Heart right ventricle (tissue), 16 donors: ENCODE measurements at regions not wholly inside any gene's neighbourhood (a gene's known extent, or its start where the extent isn't known, plus 50 kb on each side); places are given as distances from the start of the nearest gene placed in this dataset.

Experiments used
- ATAC-seq, 8 donors: fragments of 200-7000 bp; cut with Tn5 transposase; one replicate each; pipeline ENCODE4 v1.9.1; 2020; ENCODE audit warnings: mild to moderate bottlenecking in 8 of 8, moderate library complexity in 8 of 8, moderate number of reproducible peaks in 1 of 8
- DNase-seq, 2 donors: peaks; one replicate each; pipeline ENCODE4 v3.0.0-alpha.2; 2020
- H3K27ac ChIP-seq, 10 donors: fragments of 200-600 bp; sonication (generic) in 2 of 10; one replicate each; pipeline versions ENCODE4 v1.5.0 to v1.8.0; 2020 to 2022; ENCODE audit warnings: mild to moderate bottlenecking in 3 of 10
- H3K27me3 ChIP-seq, 7 donors: fragments of 200-600 bp; one replicate each; pipeline ENCODE4 v1.8.0; 2021 to 2022; ENCODE audit warnings: mild to moderate bottlenecking in 2 of 7
- H3K36me3 ChIP-seq, 9 donors: fragments of 200-600 bp; sonication (generic) in 1 of 9; one replicate each; pipeline versions ENCODE4 v1.5.0 to v1.8.0; 2020 to 2022; ENCODE audit warnings: mild to moderate bottlenecking in 2 of 9
- H3K4me1 ChIP-seq, 9 donors: fragments of 200-600 bp; sonication (generic) in 1 of 9; one replicate each; pipeline versions ENCODE4 v1.5.0 to v1.8.0; 2020 to 2022; ENCODE audit warnings: mild to moderate bottlenecking in 4 of 9
- H3K4me3 ChIP-seq, 10 donors: fragments of 200-600 bp; sonication (generic) in 2 of 10; one replicate each; pipeline versions ENCODE4 v1.5.0 to v1.8.0; 2020 to 2022; ENCODE audit warnings: mild to moderate bottlenecking in 7 of 10, moderate library complexity in 2 of 10
- H3K9me3 ChIP-seq, 11 donors: fragments of 200-600 bp in 10 of 11; sonication (generic) in 2 of 11; one replicate each; pipeline versions ENCODE4 v1.5.0 to v1.8.0; 2013 to 2022; ENCODE audit warnings: mild to moderate bottlenecking in 2 of 11, control low read depth in 1 of 11, moderate library complexity in 1 of 11
- whole genome bisulfite sequencing, 2 donors: extraction: QIAGEN DNeasy Blood & Tissue Kit; methylation state at CpG; one replicate each; pipeline ENCODE4 v1.1.7; 2013; ENCODE audit warnings: inconsistent platforms in 1 of 2; 5-methylcytosine and 5-hydroxymethylcytosine counted together
- intact Hi-C, 10 donors: fragments of 100-400 bp; cut with DNase I; formaldehyde crosslinking; loops; one replicate each; pipeline versions ENCODE4 v1.11.1 to v1.14.2; 2022
- TF ChIP-seq, protein P1 (sequence below), 9 donors: fragments of 200-600 bp; sonication (generic) in 2 of 9; IDR thresholded peaks; one replicate each; pipeline versions ENCODE4 v1.5.0 to v1.8.0; 2021 to 2022; ENCODE audit warnings: antibody characterized with exemption in 9 of 9, mild to moderate bottlenecking in 5 of 9, moderate library complexity in 1 of 9
- donor health status: Arrhythmogenic right ventricular cardiomyopathy.
- donor health status: ischemic (EF 13 %, LVEDD 7.1; RV severe dilation, severe dysfunction).
- donor health status: healthy with polysubstance abuse.
- donor health status: DM: no; HTN: yes; CAD: no.
- donor health status: DM: no; HTN: no; CAD: no.
- donor health status: ischemic (EF 25% LVEDD 6.9; RV normal size, moderate dysfunction).
- donor health status: ischemic (EF 25% LVEDD 5.7; RV mildly dilated, moderate dysfunction).
- donor health status: healthy.
- donor health status: DM: yes; HTN: yes; CAD: no.
- donor health status: Ischemic cardiomyopathy.
- donor health status: ischemic (EF 35%, LVEDD 5.7; RV mildly dilated, moderate dysfunction).
- donor health status: nonischemic (EF 11% LVEDD 7.7; RV severe dilation, severe dysfunction).
- donor health status: DM: yes; HTN: yes; CAD: no.
- donor health status: PGD.
- donor health status: ischemic (EF 29% LVEDD 5.4; RV normal size, mild dysfunction).
- donor health status: nonischemic (EF 23%, LVEDD 6.1; RV moderate dilation, normal function).

DNA sequence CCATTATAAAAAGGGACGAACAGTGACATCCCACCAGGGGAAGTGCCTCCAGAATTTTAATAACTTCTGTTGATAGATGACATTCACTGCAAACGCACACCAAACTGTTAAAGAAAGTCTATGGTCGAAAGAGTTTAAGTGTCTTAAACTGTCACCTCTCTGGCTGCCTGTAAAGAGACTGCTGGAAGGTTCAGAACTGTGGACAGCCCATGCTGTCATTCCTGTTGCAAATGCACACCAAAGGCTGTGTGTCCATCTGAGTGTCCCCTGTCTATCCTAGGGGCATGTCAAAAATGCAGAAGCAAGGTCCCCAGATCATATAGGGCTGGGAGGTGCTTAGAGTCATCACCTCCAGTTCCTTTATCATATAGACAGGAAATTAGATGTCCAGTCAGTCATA lies 171.8 kb downstream of the CYRIA start:
- Histone ChIP-seq H3K36me3 (no peaks in the 10 kb centered on the region), H3K4me3 (no peak overlapping the region), H3K9me3 (no peaks in the 10 kb centered on the region), H3K27me3 (peaks cover 0 to 13% (median 7%) of the 10 kb centered on the region in 7 donors), H3K27ac (no peak overlapping the region), H3K4me1 (no peaks in the 10 kb centered on the region)
- TF ChIP-seq, protein P1, sequence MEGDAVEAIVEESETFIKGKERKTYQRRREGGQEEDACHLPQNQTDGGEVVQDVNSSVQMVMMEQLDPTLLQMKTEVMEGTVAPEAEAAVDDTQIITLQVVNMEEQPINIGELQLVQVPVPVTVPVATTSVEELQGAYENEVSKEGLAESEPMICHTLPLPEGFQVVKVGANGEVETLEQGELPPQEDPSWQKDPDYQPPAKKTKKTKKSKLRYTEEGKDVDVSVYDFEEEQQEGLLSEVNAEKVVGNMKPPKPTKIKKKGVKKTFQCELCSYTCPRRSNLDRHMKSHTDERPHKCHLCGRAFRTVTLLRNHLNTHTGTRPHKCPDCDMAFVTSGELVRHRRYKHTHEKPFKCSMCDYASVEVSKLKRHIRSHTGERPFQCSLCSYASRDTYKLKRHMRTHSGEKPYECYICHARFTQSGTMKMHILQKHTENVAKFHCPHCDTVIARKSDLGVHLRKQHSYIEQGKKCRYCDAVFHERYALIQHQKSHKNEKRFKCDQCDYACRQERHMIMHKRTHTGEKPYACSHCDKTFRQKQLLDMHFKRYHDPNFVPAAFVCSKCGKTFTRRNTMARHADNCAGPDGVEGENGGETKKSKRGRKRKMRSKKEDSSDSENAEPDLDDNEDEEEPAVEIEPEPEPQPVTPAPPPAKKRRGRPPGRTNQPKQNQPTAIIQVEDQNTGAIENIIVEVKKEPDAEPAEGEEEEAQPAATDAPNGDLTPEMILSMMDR (IDR thresholded peaks at IDR 0.05) = no peak
- intact Hi-C loops = loop anchor here in 1 of 10 donors (10.0 kb wide), 1 partner anchor 549 kb away; the partner anchor contains the start of gene MYCN
- 79% methylated on average over 3 of the region's 3 CpGs for WGBS, 2 donors
- DNase-seq (no peak), ATAC-seq (no peak)

GRCh38 chr2:16487686-16488085 lies 177.9 kb downstream of the CYRIA start:
- DNase-seq = no peak
- no peak overlapping the region for H3K27ac ChIP-seq
- WGBS, 2 donors = 41 to 43% methylated on average over 4 of the region's 4 CpGs
- TF ChIP-seq, protein P1 (IDR thresholded peaks at IDR 0.05) = peak in 8 of 9 donors; percentile 22 to 62 (median 50)
- no peaks in the 10 kb centered on the region for H3K36me3 ChIP-seq
- ATAC-seq = peak in 3 of 8 donors; percentile 56 to 70 (median 62)
- H3K4me1 ChIP-seq = peaks cover 0 to under 1% (median 0%) of the 10 kb centered on the region in 9 donors
- H3K27me3 ChIP-seq = peaks cover 0 to 12% (median 3%) of the 10 kb centered on the region in 7 donors
- no peaks in the 10 kb centered on the region for H3K9me3 ChIP-seq
- intact Hi-C loops = loop anchor here in 8 of 10 donors (5.0 to 10.0 kb wide), 5 partner anchors 543 to 1890 kb away; partner anchors contain the start of gene MYCN (in 7 of the 8)
- H3K4me3 ChIP-seq = no peak overlapping the region

DNA sequence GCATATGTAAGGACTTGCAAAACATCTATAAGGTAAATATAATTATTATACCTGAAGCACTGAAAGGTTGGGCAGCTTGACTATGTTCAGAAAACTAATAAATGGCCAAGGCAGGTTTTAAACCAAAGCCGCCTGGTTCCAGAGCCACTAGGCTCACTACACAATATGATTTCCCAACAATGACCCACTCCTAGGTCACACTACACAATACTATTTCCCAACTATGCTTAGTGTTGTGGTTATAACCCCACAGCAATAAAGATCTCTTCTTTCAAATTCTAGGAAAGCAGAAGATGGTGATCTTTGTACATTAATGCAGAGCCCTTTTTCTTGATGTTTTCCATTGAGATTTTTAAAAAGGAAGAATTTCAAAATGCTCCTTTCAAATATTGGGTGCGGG lies 180.4 kb downstream of the CYRIA start:
- no peak overlapping the region for H3K4me3 ChIP-seq
- peaks cover 0 to 6% (median 0%) of the 10 kb centered on the region in 9 donors for H3K4me1 ChIP-seq
- peaks cover 0 to 3% (median 0%) of the 10 kb centered on the region in 7 donors for H3K27me3 ChIP-seq
- WGBS, 2 donors = 93 to 96% methylated on average over 2 of the region's 2 CpGs
- ATAC-seq = no peak
- no peak overlapping the region for H3K27ac ChIP-seq
- intact Hi-C loops = loop anchor here in 8 of 10 donors (5.0 to 10.0 kb wide), 5 partner anchors 540 to 1892 kb away; partner anchors contain the start of gene MYCN (in 7 of the 8)
- no peaks in the 10 kb centered on the region for H3K36me3 ChIP-seq
- DNase-seq = no peak
- no peaks in the 10 kb centered on the region for H3K9me3 ChIP-seq
- TF ChIP-seq, protein P1 (IDR thresholded peaks at IDR 0.05) = no peak

DNA sequence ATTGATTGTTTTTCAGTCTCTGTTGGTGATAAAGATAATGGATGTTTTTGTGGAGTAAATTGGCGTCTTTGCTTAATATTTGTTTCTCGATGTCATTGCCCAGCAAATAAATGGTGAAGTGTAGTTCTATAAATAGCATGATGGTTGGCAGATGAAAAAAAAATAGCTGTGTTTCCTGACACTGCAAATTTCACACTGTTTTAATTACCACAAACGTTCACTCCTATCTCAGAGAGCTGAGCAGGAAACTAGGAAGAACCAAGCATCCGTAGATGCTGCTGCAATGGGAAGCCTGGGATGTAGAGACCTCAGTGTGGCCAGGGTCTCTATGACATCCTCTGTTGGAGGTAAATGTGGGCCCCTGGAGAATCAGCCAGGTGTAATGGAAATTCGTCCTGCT lies 183.2 kb downstream of the CYRIA start:
- H3K36me3 ChIP-seq = no peaks in the 10 kb centered on the region
- H3K9me3 ChIP-seq = no peaks in the 10 kb centered on the region
- 39 to 45% methylated on average over 5 of the region's 5 CpGs for WGBS, 2 donors
- intact Hi-C loops = loop anchor here in 1 of 10 donors (10.0 kb wide), 1 partner anchor 538 kb away; the partner anchor contains the start of gene MYCN
- peaks cover 0 to 3% (median 0%) of the 10 kb centered on the region in 7 donors for H3K27me3 ChIP-seq
- H3K4me1 ChIP-seq = peaks cover 0 to 6% (median 0%) of the 10 kb centered on the region in 9 donors
- DNase-seq (no peak), ATAC-seq (peak in 1 of 8 donors; percentile 28)
- TF ChIP-seq, protein P1 (IDR thresholded peaks at IDR 0.05) = no peak
- no peak overlapping the region for H3K4me3 ChIP-seq
- H3K27ac ChIP-seq = no peak overlapping the region
